ENCODE measurements at regions not wholly inside any gene's neighbourhood (a gene's known extent, or its start where the extent isn't known, plus 50 kb on each side); places are given as distances from the start of the nearest gene placed in this dataset.

DNA sequence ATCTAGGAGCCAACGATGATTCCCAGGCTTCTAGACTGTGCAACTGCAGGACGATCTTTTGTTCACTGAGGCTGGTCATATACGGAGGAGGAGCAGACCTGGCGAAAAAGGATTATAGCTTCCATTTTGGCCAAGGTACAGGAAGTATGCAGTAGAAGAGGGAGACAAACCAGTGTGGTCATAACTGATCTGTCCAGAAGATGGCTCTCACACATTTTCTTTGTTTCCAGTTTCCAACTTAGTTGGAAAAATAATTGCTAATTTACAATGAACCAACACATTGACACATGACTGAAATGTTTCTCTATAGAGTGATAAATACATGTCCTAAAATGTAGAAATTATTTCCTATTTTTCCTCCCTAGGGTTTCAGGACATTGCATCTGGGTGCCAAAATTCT lies 364.1 kb upstream of the BTBD3 start:
- Histone ChIP-seq H3K9ac (ENCODE audit: low read depth, low read length) (no peak overlapping the region), H3K14ac (replicated peaks; ENCODE audit: low read depth, low read length) (no peak overlapping the region), H3K9me3 (ENCODE audit: control insufficient read depth, insufficient read depth, low read length) (no peaks in the 10 kb centered on the region), H3K27me3 (ENCODE audit: control insufficient read depth, insufficient read depth, low read length) (peaks cover 3% of the 10 kb centered on the region), H2BK15ac (ENCODE audit: low read depth, low read length) (no peak overlapping the region), H4K5ac (ENCODE audit: low read depth, low read length) (no peak overlapping the region), H2BK120ac (ENCODE audit: low read depth, low read length) (no peak overlapping the region), H2AK9ac (replicated peaks; ENCODE audit: low read depth, low read length, poor library complexity) (no peak overlapping the region), H4K8ac (ENCODE audit: low read depth in 2 of 2, low read length in 2 of 2) (no peak overlapping the region), H2AFZ (replicated peaks; ENCODE audit: low read length, poor library complexity) (no peak overlapping the region), H3K4me1 (ENCODE audit: control insufficient read depth, insufficient read depth, low read length) (no peaks in the 10 kb centered on the region), H3K56ac (ENCODE audit: extremely low read depth, insufficient read depth, low read length) (no peak overlapping the region), H2AK5ac (ENCODE audit: low read depth, low read length) (no peak overlapping the region), H3K27ac (ENCODE audit: insufficient read depth, low read length) (no peak overlapping the region), H2BK5ac (ENCODE audit: low read depth, low read length, poor library complexity, severe bottlenecking) (no peak overlapping the region), H4K20me1 (ENCODE audit: insufficient read depth, low read length) (no peaks in the 10 kb centered on the region), H3K79me1 (ENCODE audit: low read depth in 1 of 2, low read length in 2 of 2) (no peaks in the 10 kb centered on the region), H3K4ac (ENCODE audit: low read depth, low read length) (no peak overlapping the region), H3K36me3 (ENCODE audit: control insufficient read depth, insufficient read depth, low read length) (no peaks in the 10 kb centered on the region), H4K91ac (ENCODE audit: insufficient read depth, low read depth, low read length) (no peak overlapping the region), H3K4me3 (ENCODE audit: insufficient read depth, low read depth, low read length) (no peak overlapping the region), H3K23ac (ENCODE audit: low read depth, low read length) (no peak overlapping the region), H2BK20ac (ENCODE audit: low read depth, low read length) (no peak overlapping the region), H3K18ac (ENCODE audit: low read depth, low read length) (no peak overlapping the region), H3K9me1 (ENCODE audit: insufficient read depth, low read length) (no peaks in the 10 kb centered on the region), H3K4me2 (ENCODE audit: low read depth, low read length) (no peak overlapping the region)
- intact Hi-C loops (cut with micrococcal nuclease): loop anchor here (2.0 kb wide), 1 partner anchor 1413 kb away; no protein-coding TSS in a partner anchor
- ChIA-PET CTCF (no interaction called here), POLR2A (ENCODE audit: unreplicated experiment) (no interaction called here)
- no TSS peak for BruUV-seq (replicated peaks)
- in situ Hi-C loops (cut with MboI; ENCODE audit: low sequenced_read_pairs): loop anchor here (10.0 kb wide), 1 partner anchor 1579 kb away; no protein-coding TSS in a partner anchor
- TF ChIP-seq SMC3 (IDR thresholded peaks at IDR 0.05; ENCODE audit: low read depth, low read length) (peak; percentile 32), POLR2A (IDR thresholded peaks at IDR 0.05; ENCODE audit: low read depth, low read length) (no peak), RAD21 (IDR thresholded peaks at IDR 0.05; ENCODE audit: low read length) (peak; percentile 52), MXI1 (IDR thresholded peaks at IDR 0.05; ENCODE audit: borderline replicate concordance, low read depth, low read length) (no peak), FOS (IDR thresholded peaks at IDR 0.05; ENCODE audit: low read depth, low read length) (no peak)
- TF ChIP-seq, protein P1, sequence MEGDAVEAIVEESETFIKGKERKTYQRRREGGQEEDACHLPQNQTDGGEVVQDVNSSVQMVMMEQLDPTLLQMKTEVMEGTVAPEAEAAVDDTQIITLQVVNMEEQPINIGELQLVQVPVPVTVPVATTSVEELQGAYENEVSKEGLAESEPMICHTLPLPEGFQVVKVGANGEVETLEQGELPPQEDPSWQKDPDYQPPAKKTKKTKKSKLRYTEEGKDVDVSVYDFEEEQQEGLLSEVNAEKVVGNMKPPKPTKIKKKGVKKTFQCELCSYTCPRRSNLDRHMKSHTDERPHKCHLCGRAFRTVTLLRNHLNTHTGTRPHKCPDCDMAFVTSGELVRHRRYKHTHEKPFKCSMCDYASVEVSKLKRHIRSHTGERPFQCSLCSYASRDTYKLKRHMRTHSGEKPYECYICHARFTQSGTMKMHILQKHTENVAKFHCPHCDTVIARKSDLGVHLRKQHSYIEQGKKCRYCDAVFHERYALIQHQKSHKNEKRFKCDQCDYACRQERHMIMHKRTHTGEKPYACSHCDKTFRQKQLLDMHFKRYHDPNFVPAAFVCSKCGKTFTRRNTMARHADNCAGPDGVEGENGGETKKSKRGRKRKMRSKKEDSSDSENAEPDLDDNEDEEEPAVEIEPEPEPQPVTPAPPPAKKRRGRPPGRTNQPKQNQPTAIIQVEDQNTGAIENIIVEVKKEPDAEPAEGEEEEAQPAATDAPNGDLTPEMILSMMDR (conservative IDR thresholded peaks at IDR 0.05; ENCODE audit: low read depth, low read length): peak; percentile 48
- DNase-seq (peak; percentile 18), ATAC-seq (ENCODE audit: low read depth) (peak; percentile 76)
- dilution Hi-C loops (cut with HindIII; ENCODE audit: low sequenced_read_pairs, unreplicated experiment): no loop called here
- 67% methylated on average over 1 of the region's 4 CpGs; no CpG with 5 or more reads in 1 of the 2 experiments for WGBS, 2 experiments (ENCODE audit: extremely low coverage in 2 of 2, insufficient read length in 1 of 2)
